HG03175 (cell line): ENCODE measurements at regions not wholly inside any gene's neighbourhood (a gene's known extent, or its start where the extent isn't known, plus 50 kb on each side); places are given as distances from the start of the nearest gene placed in this dataset.

ENCODE experiments used
- ATAC-seq: cut with Tn5 transposase; IDR thresholded peaks from one replicate; pipeline ENCODE4 v1.9.1; 2021; ENCODE audit warnings: mild to moderate bottlenecking, moderate library complexity; ENCODE audit not compliant: unreplicated experiment

DNA sequence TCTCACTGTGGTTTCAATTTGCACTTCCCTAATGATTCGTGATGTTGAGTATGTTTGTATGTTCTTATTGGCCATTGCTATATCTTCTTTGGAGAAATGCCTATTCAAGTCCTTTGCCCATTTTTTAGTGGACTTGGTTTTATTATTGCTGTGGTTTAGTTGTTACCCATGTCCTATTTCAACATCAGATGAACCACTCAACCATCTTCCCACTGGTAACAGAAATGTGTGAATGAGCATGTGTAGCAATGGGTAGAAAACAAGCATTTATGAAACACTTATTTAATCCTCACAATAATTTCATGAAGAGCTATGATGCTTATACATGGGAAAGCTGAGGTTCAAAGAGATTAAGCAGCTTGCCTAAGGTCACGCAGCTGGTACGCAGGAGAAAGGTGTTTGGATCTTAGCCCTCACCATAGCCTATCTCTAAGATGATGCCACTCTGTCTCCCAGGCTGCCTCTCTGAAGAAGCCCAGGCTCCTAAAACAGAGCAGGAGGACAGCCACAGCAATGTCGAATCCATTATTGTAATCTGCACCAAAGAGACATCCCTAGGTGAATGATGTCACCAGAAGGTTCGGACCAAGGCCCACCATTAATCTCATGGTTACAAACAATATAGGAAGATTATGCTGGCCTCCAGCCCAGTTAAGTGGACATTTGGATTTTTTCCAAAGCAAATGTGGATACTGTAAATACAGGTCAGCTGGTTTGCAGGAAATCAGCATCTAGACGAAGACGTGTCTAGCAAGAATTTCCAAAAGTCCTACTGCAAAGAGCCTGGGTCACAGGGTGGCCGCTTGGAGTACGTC lies 447.6 kb upstream of the ZMIZ1 start:
- ATAC-seq = no peak

DNA sequence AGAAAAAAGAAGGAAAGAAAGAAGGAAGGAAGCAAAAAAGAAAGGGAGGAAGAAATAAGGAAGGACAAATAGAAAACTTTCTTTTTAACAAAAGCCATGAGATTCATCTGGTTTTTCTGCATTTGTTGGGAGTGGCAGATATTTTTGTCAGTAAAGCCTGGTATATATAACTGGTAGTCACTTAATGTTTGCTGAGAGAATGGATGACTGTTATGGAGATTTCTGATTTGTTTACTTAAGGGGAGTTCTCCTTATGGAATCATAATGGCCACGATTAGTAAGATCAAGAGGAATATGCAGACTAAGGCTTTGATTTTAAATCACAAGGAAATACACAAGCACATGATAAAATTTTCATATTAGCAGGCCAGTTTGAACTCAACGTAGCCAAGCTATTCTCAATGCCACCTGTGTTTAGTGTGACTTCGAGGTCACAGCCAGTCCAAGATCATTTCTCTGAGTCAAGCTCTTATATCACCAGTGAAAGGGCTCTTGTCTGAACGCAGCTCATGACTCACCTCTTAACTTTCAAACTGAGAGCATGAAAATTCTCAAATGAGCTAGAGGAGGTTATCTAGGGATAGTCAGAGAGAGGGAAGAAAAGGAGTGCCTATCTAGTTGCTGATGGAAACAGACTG lies 445.1 kb upstream of the ZMIZ1 start:
- ATAC-seq = no peak

DNA sequence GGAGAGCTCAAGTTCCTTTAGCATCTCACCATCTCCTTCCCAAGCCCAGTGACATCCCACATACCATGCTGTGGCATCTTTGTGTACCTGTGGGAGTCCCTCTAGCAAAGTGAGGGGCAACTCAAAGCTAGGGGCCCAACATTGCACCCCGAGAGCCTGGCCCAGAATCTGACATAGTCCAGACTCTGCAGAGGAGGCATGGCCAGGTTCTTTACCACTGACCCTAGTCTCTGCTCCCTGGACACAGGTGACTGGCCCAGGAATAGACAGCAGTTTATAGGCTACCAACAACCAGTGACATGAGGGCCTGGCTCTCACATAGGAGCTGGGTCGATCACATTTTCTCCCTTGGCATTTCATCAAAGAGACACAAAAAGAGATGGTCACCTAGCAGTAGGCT lies 444.0 kb upstream of the ZMIZ1 start:
- no peak for ATAC-seq

DNA sequence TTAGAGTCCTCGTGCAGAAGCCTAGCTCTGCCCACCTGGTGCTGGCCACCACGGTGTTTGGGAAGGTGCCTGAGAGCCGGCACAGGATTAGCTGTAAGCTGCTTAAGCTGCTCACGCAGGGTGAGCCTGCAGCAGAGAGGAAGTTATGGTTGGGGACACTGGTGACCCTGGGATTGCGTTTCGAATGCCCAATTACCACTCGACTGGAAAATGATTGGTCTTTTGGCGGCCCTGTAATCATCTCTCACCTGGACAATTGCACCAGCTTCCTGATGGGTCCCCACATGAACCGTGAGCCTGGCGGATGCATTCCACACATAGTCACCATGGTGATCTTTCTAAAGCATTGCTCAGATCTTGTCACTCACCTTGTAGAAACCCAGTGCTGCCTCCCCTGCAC lies 442.3 kb upstream of the ZMIZ1 start:
- no peak for ATAC-seq

DNA sequence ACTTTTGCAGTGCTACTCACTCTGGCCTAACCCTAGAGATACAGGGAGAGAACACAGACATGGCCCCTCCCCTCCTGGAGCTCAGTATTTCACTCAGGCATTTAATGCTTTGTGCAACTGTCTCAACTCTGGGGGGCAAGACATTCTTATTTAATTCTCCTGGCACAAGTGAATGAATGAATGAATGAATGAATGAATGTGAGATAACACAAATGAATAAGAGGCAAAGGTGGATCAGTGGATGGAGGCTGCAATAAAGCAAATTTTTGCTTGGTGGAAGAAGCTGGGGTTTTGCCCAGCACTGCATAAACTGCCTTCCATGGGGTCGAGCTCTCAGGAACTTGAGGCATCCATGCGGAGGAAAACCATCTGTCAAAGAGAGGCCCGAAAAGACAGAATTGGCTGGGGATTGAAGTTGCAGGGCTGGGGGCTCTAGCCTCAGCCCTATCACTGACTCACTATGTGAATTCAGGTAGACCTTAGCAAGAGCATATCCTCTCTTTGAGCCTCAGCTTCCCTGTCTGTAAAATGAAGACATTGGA lies 441.4 kb upstream of the ZMIZ1 start:
- ATAC-seq = no peak

DNA sequence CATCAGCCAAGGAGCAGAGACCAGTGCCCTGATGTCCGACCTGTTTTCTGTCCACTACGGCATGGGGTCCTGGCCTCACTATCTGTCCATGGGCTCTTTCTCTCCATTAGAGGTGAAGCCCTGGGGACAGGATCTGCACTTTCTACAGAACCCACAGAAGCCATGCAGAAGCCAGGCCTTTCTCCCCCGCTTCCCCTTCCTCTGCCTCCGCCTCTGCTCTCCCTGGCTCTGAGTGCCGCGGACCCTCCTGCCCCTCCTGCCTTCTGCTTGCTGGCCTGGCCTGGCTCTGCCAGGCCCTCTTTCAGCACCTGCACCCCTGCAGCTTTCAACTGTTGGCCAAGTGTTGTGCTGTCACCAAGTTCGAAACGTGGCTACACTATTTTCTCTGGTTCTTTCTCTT lies 439.8 kb upstream of the ZMIZ1 start:
- ATAC-seq = no peak

DNA sequence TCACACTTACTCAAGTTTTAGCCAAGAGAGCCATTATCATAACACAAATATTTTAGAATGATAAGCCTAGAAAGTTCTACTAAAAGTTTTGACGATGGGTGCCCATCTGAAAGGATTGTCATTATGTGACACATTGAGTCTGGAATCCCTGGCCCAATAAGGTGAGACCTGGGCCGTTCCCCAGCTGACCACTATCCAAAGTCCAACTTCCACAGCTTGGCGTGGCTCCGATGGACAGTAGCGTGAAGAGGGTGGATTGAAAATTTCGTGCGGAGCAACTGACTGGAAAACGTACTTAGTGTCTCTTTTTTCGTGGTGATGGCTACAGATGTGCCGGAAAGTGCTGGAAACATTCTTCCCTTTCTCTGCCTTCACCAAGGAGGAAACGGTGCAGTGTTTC lies 439.0 kb upstream of the ZMIZ1 start:
- no peak for ATAC-seq

DNA sequence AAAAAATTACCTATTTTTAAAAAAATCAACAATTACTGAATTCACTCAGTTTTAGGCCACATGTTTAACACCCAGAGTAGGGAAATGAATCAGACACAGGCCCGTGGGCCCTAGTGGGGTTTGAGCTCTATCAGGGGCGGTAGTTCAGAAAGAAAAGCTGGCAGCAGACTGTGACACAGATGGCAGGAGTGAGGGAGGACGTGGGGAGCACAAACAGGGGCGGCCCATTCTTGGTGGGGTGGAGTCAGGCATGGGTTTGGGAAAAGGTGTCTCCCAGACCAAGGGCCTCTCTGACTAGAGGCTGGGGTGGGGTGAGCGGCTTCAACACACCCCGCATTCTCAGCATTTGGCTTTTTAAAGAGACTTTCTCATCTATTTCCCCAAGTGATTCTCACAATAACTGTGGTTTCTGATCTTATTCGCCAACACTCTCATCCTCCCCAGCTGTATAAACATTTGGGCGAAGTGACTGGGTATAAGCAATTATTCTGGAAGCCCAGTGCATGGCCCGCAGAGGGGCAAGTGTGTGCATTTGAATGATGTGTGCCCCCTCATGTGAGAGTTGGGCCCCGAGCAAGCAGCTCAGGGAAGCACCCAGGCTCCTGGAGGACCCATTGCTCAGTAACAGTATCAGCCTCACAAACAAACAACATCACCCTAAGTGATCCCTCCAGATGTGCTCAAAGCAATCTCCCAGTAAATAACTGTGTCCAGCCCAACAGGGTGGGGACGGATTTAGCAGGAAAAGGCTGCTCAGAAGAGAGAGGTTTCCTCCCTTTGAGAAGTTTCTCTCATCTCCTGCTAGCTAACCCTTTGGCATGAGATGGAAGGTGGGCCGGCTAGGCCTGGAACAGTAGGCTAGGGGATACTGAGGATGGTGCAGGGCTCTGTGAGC lies 437.6 kb upstream of the ZMIZ1 start:
- no peak for ATAC-seq

DNA sequence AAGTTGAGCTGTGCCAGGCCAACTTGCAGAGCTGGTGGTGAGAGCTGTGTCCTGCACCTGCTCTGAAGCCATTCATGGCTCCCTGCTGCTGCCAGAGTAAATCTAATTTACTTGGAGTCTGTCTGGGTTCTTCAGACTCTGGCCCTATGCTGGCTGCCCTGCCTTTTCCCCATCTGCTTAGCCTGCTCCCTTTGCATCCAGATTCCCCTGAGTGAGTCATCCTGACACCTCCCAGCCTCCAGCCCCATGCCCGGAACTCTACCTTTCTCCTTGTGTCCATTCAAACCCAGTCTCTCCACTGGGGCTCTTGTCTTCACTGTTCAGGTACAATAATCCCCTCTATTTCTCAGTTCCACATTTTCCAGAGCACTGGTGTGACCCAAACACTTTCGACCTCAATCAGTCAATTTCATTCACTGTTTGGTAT lies 434.4 kb upstream of the ZMIZ1 start:
- peak; percentile 55 for ATAC-seq

DNA sequence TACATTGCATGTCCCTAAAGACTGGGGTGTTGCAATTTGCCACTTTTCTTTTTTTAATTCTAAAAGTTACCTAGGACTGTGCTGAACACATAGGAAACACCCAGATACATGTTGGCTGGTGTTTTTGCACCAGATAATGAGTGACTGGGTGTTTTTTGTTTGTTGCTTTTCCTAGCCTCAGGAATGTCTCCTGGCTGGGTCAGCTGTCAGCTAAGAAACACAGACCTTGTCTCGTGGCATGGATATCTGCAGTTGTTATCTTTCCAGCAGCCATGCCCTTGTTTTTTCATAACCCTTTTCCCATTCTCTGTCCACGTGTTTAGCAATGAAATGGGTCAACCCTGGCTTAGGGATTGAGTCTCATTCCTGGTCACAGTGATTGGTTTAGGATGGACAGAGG lies 433.9 kb upstream of the ZMIZ1 start:
- no peak for ATAC-seq

DNA sequence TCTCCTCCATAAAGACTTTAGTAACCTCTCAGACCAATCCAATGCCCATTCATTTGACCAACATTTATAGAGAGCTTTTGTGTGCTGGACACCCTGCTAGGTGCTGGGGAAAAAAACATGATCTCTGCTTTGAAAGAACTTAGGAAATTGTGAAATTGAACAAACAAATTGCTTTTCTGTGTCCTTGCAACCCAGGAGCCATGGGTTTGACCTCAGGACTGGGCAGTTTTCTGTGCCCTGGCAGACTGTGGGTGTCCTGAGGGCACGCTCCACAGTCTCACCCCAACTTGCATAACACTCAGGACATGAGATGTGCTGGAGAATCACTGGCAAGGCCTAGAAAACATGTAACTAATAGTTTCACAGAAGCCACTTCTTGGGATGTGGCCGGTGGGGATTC lies 429.1 kb upstream of the ZMIZ1 start:
- ATAC-seq = no peak

DNA sequence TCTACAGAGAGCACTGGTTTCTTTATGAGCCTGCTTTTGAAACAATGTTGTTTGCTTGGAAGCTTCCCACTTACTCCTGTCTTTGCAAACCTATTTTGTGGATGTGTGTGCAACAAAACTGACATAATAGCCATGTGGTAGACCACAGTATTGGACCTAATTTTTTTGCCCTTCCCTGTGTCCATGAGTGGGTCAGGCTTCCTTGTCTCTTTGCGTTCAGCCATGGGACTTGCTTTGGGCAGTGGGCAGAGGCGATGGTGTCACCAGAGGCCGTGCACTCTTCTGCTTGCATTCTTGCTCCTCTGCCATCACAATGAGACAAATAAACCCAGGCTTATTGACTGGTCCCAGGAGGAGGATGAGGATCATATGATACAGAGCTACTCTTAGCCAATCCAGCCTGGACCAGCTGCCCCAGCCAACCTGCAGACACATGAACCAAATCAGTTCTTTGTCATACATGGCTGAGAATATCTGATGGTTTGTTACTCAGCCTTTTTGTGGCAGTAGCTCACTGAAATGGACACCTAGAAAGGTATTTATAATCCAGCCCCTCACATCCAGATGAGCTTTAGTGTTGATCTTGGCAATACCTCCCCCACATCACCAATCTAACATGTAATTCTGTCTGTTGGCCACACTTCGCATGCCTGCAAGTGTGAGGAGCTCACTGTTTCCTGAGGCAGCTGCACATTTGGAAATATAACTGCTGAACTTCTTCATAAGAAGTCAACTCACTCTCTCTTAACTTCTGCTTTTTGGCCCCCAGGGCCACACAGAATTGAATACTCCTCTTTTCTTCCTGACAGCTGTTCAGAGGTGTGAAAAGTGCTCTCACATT lies 427.8 kb upstream of the ZMIZ1 start:
- ATAC-seq = no peak

DNA sequence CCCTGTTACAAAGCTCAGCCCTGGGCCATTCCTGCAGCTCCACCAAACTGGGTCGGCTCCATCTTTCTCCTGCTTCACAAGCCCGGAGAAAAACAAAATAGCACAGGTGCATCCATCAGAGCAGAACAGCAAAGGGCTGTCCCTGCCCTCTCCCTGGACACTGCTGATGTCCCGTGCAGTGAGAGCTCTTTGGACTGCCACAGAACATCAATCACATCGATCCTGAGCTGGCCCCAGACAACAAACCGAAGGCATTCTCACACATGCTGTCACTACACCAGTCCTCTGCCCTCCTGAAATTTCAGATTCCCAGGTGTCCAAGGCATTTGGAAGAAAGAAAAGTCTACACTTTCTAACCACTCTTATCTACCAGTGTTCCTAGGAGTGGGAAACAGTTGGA lies 427.1 kb upstream of the ZMIZ1 start:
- no peak for ATAC-seq

DNA sequence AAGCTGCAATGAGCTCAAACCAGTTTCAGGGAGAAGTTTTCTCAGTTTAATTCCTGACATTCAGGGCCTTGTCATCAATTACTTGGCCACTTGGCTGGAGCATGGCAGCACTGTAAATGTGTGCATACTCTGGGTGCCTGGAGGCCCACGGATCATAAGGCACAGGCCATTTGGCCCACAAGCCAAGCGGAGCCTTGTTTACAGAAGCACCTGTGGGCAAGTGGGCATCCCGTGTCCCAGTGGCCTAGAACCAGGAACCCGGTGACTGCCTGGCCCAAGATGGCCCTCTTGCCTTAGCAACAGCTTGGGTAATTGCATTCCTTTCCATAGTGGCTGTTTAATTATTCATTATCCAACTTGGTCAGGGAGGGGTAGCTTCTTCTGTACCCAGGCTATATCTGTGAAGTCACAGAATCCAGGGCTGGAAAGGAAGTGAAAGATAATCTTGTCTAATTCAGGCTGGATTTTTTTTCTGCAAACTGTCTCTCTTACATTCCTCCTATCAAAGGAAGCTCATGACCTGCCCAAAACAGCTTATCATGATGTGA lies 426.4 kb upstream of the ZMIZ1 start:
- no peak for ATAC-seq

DNA sequence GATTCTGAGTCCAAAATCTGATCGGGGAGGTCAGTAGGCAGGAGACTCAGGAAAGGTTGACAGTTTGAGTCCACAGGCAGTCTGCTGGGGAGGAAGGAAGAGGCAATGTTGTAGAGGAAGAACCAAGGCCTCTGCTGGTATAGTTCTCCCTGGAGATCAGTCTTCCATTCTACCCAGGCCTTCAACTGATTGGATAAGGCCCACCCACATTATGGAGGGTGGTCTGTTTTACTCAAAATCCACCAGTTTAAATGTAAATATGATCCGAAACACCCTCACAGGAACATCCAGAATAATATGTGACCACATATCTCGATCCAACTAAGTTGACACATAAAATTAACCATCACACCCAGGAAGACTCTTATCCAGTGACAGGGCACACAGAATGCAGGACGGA lies 425.3 kb upstream of the ZMIZ1 start:
- no peak for ATAC-seq

DNA sequence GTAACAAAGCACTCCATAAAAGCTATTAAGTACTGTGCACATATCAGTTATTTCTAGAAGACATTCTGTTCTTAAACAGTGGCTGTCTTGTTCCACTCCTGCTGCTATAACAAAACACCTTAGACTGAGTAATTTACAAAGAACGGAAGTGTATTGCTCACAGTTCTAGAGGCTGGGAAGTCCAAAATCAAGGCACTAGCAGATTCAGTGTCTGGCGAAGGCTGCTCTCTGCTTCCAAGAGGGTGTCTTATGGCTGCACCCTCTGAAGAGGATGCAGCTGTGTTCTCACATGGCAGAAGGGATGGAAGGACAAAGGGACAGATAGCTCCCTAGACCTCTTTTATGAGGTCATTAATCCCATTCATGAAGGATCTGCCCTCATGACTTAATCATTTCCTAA lies 424.2 kb upstream of the ZMIZ1 start:
- ATAC-seq = no peak

DNA sequence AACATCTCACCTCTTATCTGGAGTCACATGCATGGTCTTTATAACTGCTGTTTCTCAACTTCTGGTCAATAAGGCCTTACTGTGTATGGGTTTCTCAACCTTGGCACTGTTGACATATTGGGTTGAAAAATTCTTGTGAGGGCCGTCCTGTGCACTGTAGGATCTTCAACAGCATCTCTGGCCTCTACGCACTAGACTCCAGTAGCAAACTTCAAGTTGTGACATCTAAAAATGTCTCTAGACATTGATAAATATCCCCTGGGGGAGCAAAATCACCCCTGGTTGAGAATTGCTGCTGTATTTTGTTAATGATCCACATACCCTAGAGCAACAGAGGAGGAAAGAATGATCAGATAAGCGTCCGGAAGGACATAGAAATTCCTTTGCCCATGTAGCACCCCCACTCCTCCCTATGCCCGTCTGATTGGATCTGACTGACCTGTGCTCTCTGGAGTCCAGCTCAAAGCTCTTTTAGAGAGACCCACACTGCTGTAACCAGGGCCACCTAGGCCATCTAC lies 423.5 kb upstream of the ZMIZ1 start:
- ATAC-seq = no peak

DNA sequence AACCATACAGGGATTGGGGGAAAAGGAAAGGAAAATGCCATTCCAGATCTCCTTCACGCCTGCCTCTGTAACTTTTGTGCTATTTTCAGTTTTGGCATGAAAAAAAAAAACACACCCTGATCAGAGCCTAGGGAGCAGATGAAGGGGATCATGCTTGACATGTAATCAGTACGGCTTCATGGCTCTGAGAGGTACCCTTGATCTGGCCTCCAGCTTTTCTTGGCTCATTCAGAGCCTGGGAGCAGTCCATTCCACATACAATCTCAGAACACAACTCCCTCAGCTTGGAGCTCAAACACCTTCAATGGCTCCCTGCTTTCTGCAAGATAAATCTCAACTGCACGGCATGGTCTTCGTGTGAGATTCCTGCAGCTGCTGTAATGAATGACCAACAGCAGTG lies 422.8 kb upstream of the ZMIZ1 start:
- ATAC-seq = no peak

DNA sequence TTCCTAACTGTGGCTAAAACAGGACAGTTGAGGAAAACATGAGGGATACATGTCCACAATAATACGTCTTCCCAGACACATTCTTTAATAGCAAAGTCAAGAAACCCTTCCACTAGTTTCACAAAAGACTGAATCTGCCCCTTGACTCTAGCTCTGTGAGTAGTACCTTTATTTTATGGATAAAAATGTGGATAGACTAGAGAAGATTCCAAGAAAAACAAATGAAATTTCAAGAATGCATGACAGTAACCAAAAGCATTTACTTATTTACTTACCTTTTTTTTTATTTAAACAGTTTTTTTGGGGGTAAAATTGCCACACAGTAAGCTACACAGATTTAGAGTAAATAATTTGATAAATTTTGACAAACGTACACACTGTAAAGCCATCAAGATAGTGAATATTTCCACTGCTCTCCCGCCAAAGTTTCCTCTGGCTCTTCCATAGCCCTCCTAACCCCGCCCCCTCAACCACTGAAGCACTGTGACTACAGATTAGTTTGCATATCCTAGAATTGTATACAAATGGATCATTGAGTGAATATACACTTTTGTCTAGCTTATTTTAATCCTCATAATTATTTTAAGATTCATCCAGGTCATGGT lies 420.4 kb upstream of the ZMIZ1 start:
- no peak for ATAC-seq

DNA sequence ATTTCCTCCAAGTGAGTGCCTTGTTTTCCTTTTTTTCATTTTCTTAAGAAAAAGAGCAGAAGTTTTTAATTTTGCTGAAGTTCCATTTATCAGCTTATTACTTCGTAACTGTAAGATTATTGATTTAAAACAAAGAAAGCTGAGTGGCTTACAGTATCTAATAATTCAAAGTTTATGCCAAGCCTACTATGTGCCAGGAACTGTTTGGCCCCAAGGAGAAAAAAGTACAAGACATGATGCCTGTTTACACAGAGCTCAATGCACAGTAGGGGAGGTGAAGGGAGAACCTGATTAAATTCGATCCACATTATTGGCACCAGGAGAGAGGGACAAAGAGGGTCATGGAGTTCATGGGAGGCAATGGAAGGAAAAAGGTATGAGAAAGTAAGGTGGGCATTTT lies 419.3 kb upstream of the ZMIZ1 start:
- no peak for ATAC-seq
